GM12891 (cell line): ENCODE measurements at regions not wholly inside any gene's neighbourhood (a gene's known extent, or its start where the extent isn't known, plus 50 kb on each side); places are given as distances from the start of the nearest gene placed in this dataset.

Experiments used
- PAX5 ChIP-seq: IDR thresholded peaks from 2 replicates; pipeline ENCODE4 v1.6.1; 2011; ENCODE audit warnings: low read length, moderate library complexity, mild to moderate bottlenecking; ENCODE audit not compliant: insufficient read depth, severe bottlenecking
- POLR2A ChIP-seq: IDR thresholded peaks from 2 replicates; pipeline ENCODE4 v1.6.1; 2011; ENCODE audit warnings: low read depth, low read length, control low read depth
- POLR2AphosphoS5 ChIP-seq: IDR thresholded peaks from 2 replicates; pipeline ENCODE4 v1.6.1; 2011; ENCODE audit warnings: low read depth, low read length, control low read depth
- TAF1 ChIP-seq: IDR thresholded peaks from 2 replicates; pipeline ENCODE4 v1.6.1; 2011; ENCODE audit warnings: low read depth, low read length, control low read depth

GRCh38 chr4:82217986-82218715 is 155.6 kb downstream of the HNRNPD start:
- TF ChIP-seq POLR2AphosphoS5 (no peak), POLR2A (no peak), TAF1 (no peak), PAX5 (no peak)
